Ureter (tissue), 1 donor: ENCODE measurements at regions not wholly inside any gene's neighbourhood (a gene's known extent, or its start where the extent isn't known, plus 50 kb on each side); places are given as distances from the start of the nearest gene placed in this dataset.
"Not testable (repeated sequence)": the region's sequence is repeated elsewhere in the genome, so short reads cannot be mapped to it uniquely, and the experiment has no call there.

Experiments used
- DNase-seq: peaks from one replicate; pipeline ENCODE4 v3.0.0-alpha.2; 2020; ENCODE audit warnings: low spot score
- donor health status: DM: yes; HTN: yes; CAD: no.

GRCh38 chr22:48921411-48921903, 906.2 kb downstream of the BRD1 start:
- no peak for DNase-seq

DNA sequence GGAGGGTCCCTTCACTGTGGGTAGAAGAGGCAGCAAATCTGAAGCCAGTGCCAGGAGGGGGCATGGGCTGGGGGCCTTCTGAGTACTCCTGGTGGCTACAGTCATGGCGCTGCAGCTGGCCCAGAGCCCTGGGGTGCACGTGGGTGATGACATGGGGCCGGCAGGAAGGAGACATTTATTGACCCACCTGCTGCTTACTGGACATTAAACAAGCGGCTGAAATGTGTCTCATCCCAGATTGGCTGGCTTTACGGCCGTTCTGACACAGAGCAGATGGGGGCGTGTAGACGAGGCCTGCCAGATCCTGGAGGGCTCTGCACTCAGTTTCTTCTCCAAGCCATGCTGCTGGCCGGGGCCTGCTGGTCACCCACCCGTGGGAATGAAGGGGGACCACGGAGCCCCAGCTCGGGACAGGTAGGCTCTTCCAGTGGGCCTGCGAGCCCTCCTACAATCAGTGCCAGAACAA, 906.9 kb downstream of the BRD1 start:
- DNase-seq: no peak

GRCh38 chr22:48919851-48920589, 907.7 kb downstream of the BRD1 start:
- DNase-seq: no peak

GRCh38 chr22:48919187-48919590, 908.5 kb downstream of the BRD1 start:
- no peak for DNase-seq

DNA sequence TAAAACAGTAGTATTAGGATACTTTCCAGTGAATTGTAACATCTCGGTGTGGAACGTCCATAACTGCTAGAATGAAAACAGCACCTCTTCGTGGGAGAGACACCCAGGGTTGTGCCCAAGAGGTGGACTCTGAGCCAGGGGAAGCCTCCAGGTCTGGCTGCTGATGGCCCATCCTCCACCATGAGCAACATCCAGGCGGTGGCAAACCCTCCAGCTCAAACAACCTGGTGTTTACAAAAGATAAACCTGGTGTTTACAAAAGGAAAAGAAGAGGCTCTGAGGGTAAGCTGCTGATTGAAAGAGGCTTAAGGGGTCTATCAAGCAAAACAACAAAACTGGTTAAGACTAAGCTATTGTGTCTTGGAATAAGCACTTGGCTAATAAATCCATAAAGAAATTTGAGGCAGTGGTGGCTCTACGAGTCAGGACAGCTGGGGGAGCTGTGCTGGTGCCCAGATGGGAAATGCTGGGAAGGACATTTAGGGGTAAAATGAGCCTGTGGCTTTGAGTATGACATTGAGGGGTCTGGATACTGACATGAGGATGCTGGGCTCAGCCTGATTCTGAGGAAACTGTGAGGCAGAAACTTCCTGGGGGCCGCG, 909.0 kb downstream of the BRD1 start:
- no peak for DNase-seq

- not testable (repeated sequence) for DNase-seq
Measured at GRCh38 chr22:48912356-48913066, 915.2 kb downstream of the BRD1 start.

DNA sequence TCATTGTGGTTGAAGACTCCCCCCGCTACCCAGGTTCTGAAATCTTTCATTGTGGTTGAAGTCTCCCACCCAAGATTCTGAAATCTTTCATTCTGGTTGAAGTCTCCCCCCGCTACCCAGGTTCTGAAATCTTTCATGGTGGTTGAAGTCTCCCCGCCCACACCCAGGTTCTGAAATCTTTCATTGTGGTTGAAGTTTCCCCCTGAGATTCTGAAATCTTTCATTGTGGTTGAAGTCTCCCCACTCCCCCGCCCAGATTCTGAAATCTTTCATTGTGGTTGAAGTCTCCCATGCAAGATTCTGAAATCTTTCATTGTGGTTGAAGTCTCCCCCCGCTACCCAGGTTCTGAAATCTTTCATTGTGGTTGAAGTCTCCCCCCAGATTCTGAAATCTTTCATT, 916.0 kb downstream of the BRD1 start:
- DNase-seq: not testable (repeated sequence)

DNA sequence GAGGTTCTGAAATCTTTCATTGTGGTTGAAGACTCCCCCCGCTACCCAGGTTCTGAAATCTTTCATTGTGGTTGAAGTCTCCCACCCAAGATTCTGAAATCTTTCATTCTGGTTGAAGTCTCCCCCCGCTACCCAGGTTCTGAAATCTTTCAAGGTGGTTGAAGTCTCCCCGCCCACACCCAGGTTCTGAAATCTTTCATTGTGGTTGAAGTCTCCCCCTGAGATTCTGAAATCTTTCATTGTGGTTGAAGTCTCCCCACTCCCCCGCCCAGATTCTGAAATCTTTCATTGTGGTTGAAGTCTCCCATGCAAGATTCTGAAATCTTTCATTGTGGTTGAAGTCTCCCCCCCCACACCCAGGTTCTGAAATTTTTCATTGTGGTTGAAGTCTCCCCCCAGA, 916.6 kb downstream of the BRD1 start:
- not testable (repeated sequence) for DNase-seq

- DNase-seq: peak; percentile 30
Measured at GRCh38 chr22:48908547-48908946, 919.1 kb downstream of the BRD1 start.

- peak; percentile 18 for DNase-seq
Measured at GRCh38 chr22:48907591-48907990, 920.1 kb downstream of the BRD1 start.

GRCh38 chr22:48906216-48906835, 921.3 kb downstream of the BRD1 start:
- DNase-seq: peak; percentile 5

GRCh38 chr22:48905206-48905975, 922.3 kb downstream of the BRD1 start:
- DNase-seq: peak; percentile 20

GRCh38 chr22:48902983-48903650, 924.6 kb downstream of the BRD1 start:
- peak; percentile 32 for DNase-seq

GRCh38 chr22:48902001-48902869, 925.4 kb downstream of the BRD1 start:
- DNase-seq: peak; percentile 26

GRCh38 chr22:48901324-48901723, 926.3 kb downstream of the BRD1 start:
- DNase-seq: peak; percentile 28

GRCh38 chr22:48900626-48901025, 927.0 kb downstream of the BRD1 start:
- peak; percentile 23 for DNase-seq

GRCh38 chr22:48900327-48900597, 927.4 kb downstream of the BRD1 start:
- peak; percentile 1 for DNase-seq

- DNase-seq: peak; percentile 32
Measured at GRCh38 chr22:48899523-48900326, 927.9 kb downstream of the BRD1 start.
